AG09309 (cell line): ENCODE measurements at regions not wholly inside any gene's neighbourhood (a gene's known extent, or its start where the extent isn't known, plus 50 kb on each side); places are given as distances from the start of the nearest gene placed in this dataset.

ENCODE experiments used
- DNase-seq: peaks from one replicate; pipeline ENCODE4 v3.0.0-alpha.2; 2010; ENCODE audit warnings: low read depth
- H3K4me3 ChIP-seq: 2 replicates; pipeline ENCODE4 v1.5.1; 2011; ENCODE audit warnings: mild to moderate bottlenecking, low read depth, low read length, moderate library complexity; ENCODE audit not compliant: control insufficient read depth
- CTCF ChIP-seq: IDR thresholded peaks from 2 replicates; pipeline ENCODE4 v1.5.1; 2011; ENCODE audit warnings: mild to moderate bottlenecking, low read depth, low read length, inconsistent platforms; ENCODE audit not compliant: insufficient read depth, control insufficient read depth; ENCODE audit errors: missing control alignments

DNA sequence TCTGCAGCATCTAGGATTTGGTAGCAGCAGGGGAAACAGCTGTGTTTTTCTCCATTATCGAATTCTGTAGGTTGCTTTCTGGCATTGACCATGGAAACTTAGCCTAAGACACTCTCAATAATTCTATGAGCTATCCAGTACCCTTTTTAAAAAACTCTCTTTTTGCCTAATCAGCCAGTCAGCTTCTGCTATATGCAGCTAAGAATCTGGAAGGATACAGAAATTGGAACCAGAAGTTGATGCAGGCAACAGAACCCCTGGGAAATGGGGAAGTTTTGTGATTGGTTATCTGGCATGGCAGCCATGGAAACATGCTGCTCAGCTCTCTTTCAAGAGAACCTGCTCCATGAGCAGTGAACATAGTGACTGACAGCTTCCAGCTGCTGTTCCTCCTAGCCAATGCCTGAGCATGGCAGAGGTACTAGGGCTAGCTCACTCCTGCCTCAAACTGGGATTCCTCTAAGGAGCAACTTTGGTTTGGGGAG lies 417.6 kb upstream of the MAOA start:
- no peak overlapping the region for H3K4me3 ChIP-seq
- TF ChIP-seq CTCF: no peak
- no peak for DNase-seq

GRCh38 chrX:43239356-43239755 lies 416.7 kb upstream of the MAOA start:
- no peak for DNase-seq
- TF ChIP-seq CTCF: no peak
- H3K4me3 ChIP-seq: no peak overlapping the region

DNA sequence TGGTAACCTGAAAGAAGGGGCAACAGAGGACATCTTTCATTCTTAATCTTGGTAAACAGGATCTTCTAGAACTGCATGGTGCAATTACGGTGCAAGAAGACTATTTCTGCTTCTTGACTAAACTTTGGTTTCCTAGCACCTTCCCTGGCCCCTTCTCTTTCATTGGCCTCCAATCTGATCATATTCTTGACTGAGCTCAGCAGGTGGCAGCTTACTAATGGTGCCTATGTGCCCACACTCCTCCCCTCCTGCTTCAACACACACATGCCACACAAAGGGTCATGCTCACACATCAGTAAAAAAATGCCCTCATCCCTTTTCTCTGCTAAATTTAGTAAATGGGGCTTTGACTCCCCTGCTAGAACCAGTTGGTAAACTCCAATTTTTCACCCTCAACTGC lies 400.5 kb upstream of the MAOA start:
- no peak for DNase-seq
- H3K4me3 ChIP-seq: no peak overlapping the region
- TF ChIP-seq CTCF: no peak

- no peak for DNase-seq
- no peak for TF ChIP-seq CTCF
- H3K4me3 ChIP-seq: no peak overlapping the region
Measured at GRCh38 chrX:43266487-43266886, 389.6 kb upstream of the MAOA start.

DNA sequence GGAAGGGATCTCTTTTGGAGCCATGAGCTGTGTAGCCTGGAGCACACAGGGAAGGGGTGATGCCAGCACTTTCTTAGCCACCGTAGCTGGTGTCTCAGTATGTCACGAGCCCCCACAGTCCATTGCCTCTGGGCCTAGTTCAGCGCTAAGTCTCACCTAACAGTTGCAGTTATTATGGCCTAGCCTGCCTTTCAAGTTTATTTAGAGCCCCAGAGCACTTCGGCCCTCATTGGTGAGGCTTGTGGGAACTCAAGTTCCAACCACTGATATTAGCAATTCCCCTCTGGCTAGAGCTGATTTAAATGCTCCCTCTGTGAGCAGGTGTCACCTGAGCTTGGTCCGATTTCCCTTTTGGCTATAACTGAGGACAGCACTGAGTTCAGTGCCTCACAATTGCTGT lies 388.4 kb upstream of the MAOA start:
- no peak for DNase-seq
- no peak overlapping the region for H3K4me3 ChIP-seq
- TF ChIP-seq CTCF: no peak

DNA sequence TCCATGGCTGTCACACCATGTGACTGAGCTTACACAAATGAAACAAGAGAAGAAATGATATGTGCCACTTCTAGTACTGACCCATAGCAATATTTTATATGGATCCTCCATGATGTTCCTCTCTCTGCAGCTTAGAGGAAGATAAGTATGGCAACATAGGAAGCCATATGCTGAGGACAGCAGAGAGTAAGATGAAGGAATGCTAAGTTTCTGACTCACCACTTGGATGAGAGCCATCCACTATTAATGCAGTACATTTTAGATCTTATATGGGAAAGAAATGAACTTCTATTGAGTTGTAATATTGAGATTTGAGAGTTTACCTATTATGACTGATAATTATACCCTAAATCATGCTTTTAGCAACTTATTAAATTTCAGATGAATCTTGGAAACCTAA lies 386.9 kb upstream of the MAOA start:
- no peak for TF ChIP-seq CTCF
- H3K4me3 ChIP-seq: no peak overlapping the region
- DNase-seq: no peak

DNA sequence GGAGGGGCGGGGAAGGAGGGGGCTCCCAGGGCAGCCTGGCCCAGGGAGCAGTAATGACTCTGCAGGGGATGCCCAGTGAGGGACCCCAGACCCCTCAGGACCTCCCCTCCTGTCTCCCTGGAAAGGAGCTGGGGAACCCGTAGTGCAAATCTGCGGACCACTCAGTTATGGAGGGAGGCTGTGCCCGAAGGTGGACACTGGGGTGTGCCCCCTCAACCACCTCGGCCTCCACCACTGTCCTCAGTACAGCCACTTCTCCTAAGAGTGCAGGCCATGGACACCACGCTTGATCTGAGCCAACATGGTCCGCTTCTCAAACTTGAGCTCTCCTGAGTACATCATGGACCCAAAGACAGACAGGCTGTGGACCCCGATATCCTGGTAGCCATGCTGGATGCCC lies 378.2 kb upstream of the MAOA start:
- TF ChIP-seq CTCF: no peak
- DNase-seq: no peak
- no peak overlapping the region for H3K4me3 ChIP-seq
